GM21360 (cell line): ENCODE measurements at regions not wholly inside any gene's neighbourhood (a gene's known extent, or its start where the extent isn't known, plus 50 kb on each side); places are given as distances from the start of the nearest gene placed in this dataset.

Experiments used
- ATAC-seq: cut with Tn5 transposase; IDR thresholded peaks from one replicate; pipeline ENCODE4 v1.9.1; 2021; ENCODE audit warnings: mild to moderate bottlenecking, moderate library complexity; ENCODE audit not compliant: unreplicated experiment

DNA sequence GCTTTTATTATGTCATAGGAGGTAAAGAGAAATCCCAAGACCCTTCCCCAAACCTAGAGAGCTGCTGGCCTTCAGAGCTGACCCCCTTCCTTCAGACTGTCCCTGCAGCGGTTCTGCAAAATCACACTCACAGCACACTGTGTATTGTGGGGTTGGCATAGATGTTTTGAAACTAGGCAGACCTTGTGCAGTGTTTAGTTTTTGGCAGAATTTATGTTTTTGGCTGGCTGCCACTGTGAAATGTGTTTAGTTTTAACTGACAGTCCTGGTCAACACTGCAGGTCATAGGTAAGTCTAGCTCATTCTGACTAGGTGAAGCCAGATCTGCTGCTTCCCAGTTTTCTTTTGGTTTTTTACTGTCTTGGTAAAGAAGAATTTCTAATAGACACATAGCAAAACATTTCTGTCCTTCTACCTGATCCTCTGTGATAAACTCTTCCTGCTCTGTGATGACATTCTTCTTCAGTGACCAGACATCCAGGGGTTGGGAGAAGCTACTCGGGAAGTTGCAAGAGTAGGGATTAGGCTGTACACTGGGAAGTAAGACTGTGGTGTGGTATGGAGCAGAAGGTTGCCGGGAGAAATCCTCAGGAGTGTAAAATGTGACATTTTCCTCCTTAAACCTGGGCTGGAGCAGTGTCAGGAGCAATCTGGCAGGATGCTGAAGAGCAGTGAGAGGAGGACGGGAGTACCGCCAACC is 209.6 kb upstream of the MCTP2 start:
- no peak for ATAC-seq

DNA sequence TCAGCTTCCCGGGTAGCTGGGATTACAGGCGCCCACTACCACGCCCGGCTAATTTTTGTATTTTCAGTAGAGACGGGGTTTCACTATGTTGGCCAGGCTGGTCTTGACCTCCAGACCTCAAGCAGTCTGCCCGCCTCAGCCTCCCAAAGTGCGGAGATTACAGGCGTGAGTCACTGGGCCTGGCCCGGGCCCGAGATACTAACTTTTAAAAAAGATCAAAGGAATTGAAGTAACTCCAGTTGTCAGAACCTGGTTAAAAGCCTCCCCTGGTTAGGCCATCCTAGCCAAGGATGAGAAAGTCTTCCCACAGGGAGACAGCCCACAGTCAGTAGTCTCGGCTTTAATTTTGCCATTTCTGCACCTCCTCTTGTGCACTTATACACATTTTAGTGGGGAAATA is 212.3 kb upstream of the MCTP2 start:
- no peak for ATAC-seq

GRCh38 chr15:94015324-94015723 is 216.0 kb upstream of the MCTP2 start:
- ATAC-seq: no peak

- ATAC-seq: no peak
Observed at GRCh38 chr15:94008104-94009074, 223.0 kb upstream of the MCTP2 start.

DNA sequence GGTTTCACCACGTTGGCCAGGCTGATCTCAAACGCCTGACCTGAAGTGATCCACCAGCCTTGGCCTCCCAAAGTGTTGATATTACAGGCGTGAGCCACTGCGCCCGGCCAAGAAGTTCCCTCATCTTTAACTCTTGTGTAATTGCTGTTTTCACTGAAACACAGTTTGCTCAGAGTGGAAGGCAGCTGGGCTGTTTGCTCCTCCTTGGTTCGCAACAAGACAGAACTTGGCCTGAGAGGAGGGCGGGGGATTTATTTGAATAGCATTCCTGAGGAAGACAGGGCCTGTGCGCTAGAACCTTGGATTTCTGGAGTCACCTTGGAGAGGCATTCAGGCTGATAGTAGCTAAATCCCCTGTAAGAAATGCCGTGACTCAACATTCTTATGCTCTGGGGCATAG is 226.7 kb upstream of the MCTP2 start:
- ATAC-seq: no peak

- ATAC-seq: no peak
Observed at GRCh38 chr15:94002041-94002440, 229.3 kb upstream of the MCTP2 start.

DNA sequence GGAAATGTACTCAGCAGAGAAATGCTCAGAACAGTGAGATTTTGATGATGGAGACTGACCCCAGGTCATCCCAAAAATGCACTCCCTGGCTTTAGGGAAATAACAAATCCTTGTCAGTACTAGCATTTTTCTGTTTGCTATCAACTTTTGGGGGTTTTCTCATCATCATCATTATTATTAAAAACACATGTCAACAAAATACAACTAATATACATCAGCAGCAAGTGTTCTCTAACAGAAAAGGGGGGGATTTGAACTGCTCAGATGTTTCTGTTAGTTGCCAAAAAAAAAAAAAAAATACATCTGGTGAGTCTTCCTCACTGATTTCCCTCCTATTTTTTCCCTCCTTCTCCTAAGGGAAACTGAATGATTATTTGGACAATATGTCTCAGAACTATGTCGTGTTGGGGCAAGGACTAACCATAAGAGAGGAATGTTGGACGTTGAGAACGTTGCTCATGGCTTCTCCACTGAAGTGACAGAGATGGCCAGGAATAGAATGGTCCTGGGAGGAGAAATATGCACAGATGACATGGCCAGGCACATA is 230.0 kb upstream of the MCTP2 start:
- ATAC-seq: no peak

DNA sequence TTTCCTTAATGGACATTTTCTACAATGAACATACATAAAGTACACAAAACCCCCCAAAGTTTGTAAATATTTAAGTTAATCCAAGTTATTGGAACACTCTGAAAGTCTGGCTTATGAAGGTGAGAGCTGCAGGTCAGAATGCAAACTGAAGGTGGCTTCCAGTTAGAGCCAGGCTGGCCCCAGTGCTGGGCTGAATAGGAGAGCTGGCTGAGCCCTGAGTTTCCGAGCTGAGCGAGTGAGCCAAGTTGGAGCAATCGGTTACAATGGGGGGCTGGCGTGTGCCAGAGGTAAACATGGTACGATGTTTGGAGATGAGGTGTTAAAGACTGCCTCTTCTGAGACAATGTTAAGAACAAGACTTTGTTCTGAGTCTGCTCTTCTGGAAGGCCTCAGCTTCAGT is 230.8 kb upstream of the MCTP2 start:
- ATAC-seq: no peak

- no peak for ATAC-seq
Observed at GRCh38 chr15:93997071-93997658, 234.2 kb upstream of the MCTP2 start.

- no peak for ATAC-seq
Observed at GRCh38 chr15:93989440-93989998, 241.8 kb upstream of the MCTP2 start.

GRCh38 chr15:93987068-93987467 is 244.3 kb upstream of the MCTP2 start:
- ATAC-seq: no peak

DNA sequence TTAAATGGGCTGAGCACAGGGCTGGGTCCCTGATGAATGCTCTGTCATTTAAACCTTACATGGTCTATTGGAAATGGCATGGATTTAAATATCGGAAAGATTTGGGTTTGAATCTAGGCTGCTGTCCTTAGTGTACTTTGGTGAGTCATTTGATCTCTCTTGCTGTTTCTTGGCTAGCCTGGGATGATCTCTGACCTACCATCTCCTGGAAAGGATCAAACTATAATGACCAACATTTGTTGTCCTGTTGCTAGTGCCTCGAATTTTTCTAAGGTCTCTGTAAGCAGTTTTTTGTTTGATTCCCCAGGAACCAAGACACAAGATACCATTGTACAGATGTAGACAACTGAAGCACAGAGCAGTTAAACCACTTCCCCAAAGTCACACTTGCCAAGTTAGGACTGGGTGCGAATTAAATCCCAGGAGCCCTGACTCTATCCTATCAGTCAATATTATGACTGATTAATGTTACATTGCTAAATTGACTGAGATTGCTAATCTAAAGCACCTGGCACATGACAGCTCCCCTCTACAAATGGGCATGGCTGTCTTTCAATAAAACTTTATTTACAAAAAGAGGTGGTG is 244.9 kb upstream of the MCTP2 start:
- no peak for ATAC-seq

- ATAC-seq: no peak
Observed at GRCh38 chr15:93985925-93986324, 245.4 kb upstream of the MCTP2 start.

DNA sequence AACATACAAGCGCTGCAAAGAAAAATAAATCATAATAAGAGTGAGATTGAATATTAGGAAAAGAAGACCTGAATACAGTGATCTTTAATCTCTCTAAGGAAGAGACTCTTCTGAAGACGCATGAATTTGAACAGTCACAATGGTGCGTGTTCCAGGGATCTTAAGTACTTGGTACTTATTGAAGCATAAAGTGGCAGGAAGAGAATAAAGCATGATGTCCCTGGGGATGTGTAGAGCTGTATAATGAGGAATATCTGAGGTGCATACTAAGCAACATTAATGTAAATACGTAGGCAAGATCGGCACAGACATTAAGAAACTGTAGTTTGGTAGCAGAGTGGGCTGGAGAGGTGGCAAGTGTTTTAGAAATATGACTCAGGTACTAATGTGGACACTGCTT is 246.2 kb upstream of the MCTP2 start:
- ATAC-seq: no peak

DNA sequence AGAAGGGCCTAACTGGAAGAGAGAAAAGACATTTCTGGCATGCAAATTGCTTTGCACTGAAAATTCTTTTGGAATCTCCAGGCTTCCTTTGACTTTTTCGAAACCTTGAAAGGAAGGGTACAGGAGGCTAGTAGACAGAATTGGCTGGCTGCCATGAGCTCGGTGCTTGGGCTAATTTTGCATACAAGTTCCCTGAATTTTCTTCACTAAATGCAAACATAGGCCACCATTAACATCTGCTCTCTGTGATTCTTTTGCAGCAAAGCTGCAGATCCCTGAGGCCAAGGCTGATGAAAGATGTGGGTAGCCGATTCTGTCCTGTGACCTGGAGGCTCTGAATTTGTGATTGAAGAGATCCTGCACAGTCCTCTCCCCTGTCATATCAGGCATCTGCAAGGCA is 247.8 kb upstream of the MCTP2 start:
- ATAC-seq: no peak

- no peak for ATAC-seq
Observed at GRCh38 chr15:93982226-93982727, 249.1 kb upstream of the MCTP2 start.

DNA sequence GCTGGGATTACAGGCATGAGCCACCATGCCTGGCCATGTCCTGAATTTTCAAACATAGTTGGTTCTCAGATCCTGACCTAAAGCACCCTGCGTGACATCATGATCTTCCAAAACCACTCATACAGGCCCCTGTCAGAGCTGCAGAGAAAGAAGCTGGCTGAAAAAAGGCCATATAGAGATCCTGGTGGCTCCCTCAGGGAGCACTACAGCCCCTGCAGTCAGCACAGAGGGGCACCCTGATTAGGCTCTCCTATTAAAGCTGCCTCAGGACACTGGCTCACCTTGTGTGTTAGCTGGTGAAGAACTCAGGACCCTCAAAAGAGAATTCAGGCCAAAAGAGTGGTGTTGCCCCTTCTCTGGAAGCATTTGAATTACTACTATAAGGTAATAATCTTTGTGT is 249.7 kb upstream of the MCTP2 start:
- no peak for ATAC-seq

DNA sequence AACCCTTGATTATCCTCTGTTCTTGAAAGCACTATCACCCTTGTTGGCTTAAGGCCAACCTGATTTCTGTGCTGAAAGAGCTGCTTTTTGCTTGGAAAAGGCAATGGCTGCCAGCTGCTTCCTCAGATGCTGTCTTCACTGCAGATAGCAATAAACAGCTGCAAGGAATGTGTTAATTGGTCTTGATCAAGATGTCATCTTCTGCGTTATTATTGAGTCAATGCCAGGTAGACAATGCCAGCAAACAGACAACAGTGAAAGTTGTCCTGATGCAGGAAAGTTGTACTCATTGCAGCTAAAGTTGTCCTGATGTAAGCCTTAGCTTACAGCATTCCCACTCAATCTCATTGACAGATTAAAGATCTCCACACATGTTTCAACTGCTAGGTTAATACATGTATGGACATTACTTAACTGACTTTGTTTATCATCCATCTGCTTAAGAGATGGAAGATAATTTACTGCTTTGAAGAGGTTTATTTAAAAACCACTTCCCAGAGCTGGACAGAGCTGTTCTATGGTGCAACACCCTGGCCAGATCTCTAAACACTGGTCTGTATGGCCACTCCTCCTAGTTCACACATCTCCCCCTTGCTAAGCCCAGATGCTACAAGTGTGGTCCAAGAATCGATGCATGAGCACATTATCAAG is 251.0 kb upstream of the MCTP2 start:
- no peak for ATAC-seq

- no peak for ATAC-seq
Observed at GRCh38 chr15:93974804-93975481, 256.4 kb upstream of the MCTP2 start.

DNA sequence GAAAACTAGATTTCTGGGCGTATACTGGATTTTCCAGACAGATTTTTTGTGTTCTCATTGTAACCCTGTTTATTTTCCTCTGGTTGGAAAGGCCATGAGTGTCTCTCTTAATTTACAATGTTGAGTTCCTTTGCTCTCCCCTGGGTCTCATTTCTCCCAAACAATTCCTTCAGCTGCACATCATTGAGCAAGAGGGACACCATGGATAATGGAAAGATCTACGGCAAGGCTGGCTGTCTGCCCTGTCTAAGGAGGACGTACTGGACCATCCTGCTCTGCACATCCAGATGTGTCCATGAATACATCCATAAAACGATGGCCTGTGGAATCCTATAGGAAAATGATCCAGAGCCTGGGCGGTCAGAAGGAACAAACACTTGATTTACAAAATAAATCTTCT is 258.1 kb upstream of the MCTP2 start:
- ATAC-seq: no peak
